HepG2 (cell line): ENCODE measurements at regions not wholly inside any gene's neighbourhood (a gene's known extent, or its start where the extent isn't known, plus 50 kb on each side); places are given as distances from the start of the nearest gene placed in this dataset.

Source experiments
- ATAC-seq: fragments of 200-7000 bp; cut with Tn5 transposase; 3 replicates; pipeline ENCODE4 v1.9.1; 2020; ENCODE audit warnings: mild to moderate bottlenecking, moderate library complexity
- BruUV-seq: library from RNA; stranded (reverse); fragments of 400-500 nt; replicated peaks from 2 replicates; lab custom pipeline; 2021; lab: Mats Ljungman, UMichigan
- CTCF ChIA-PET: fragments of 300-600 bp; formaldehyde crosslinking; extraction: SDS; loops from one replicate; lab custom pipeline; 2021; ENCODE audit warnings: low total read pairs, inconsistent platforms, low intra/inter-chr PET ratio; lab: Yijun Ruan, JAX
- POLR2A ChIA-PET: fragments of 350-600 bp; sonication (Branson Sonifier 250); formaldehyde crosslinking; loops from one replicate; lab custom pipeline; 2020; ENCODE audit warnings: antibody characterized with exemption, inconsistent platforms; lab: Yijun Ruan, JAX
- DNase-seq: peaks from one replicate; pipeline ENCODE4 v3.0.0-alpha.2; 2015; ENCODE audit warnings: low spot score
- FAIRE-seq: peaks from 3 replicates; lab custom pipeline; 2011; peaks lifted over from hg19 to GRCh38; lab: Jason Lieb, UNC
- H2AFZ ChIP-seq: one replicate; pipeline ENCODE4 v1.6.1; 2011; ENCODE audit warnings: low read length, inconsistent platforms
- H3K27ac ChIP-seq: fragments of 300-600 bp; 3 replicates; pipeline ENCODE4 v1.8.0; 2011; ENCODE audit warnings: mixed run types, mild to moderate bottlenecking, mixed read lengths, low read length, inconsistent platforms; ENCODE audit not compliant: insufficient read depth; ENCODE audit errors: extremely low read length
- H3K27me3 ChIP-seq, 2 experiments: fragments of 200-600 bp in 1 of 2; 2 replicates in 1 of 2; 3 replicates in 1 of 2; pipeline versions ENCODE4 v1.6.0 to v1.8.0; 2011; ENCODE audit warnings: low read length in 2 of 2, mild to moderate bottlenecking in 2 of 2, moderate library complexity in 2 of 2, inconsistent platforms in 1 of 2; ENCODE audit not compliant: insufficient read depth in 2 of 2, control insufficient read depth in 1 of 2
- H3K36me3 ChIP-seq, 2 experiments: fragments of 200-600 bp in 1 of 2; replicated peaks in 1 of 2; 2 replicates in 1 of 2; 3 replicates in 1 of 2; pipeline versions ENCODE4 v1.5.1 to v1.8.0; 2011; ENCODE audit warnings: low read length in 2 of 2, inconsistent platforms in 1 of 2; ENCODE audit not compliant: insufficient read depth in 2 of 2, control insufficient read depth in 1 of 2
- H3K4me1 ChIP-seq: 2 replicates; pipeline ENCODE4 v1.5.1; 2012; ENCODE audit warnings: low read length, inconsistent platforms; ENCODE audit not compliant: insufficient read depth
- H3K4me2 ChIP-seq: 2 replicates; pipeline ENCODE4 v1.6.0; 2011; ENCODE audit warnings: low read depth, low read length, inconsistent platforms
- H3K4me3 ChIP-seq, 3 experiments: fragments of 200-600 bp in 1 of 3; sonication (generic), shearing (Covaris generic) in 1 of 3; replicated peaks in 1 of 3; 2 replicates each; pipeline ENCODE4 v1.5.1; 2011 to 2016; ENCODE audit warnings: low read length in 3 of 3, inconsistent platforms in 2 of 3, low read depth in 2 of 3, mild to moderate bottlenecking in 2 of 3, control low read depth in 1 of 3, mixed read lengths in 1 of 3; ENCODE audit not compliant: insufficient read depth in 1 of 3
- H3K79me2 ChIP-seq: one replicate; pipeline ENCODE4 v1.6.1; 2011; ENCODE audit warnings: low read length, inconsistent platforms; ENCODE audit not compliant: insufficient read depth
- H3K9ac ChIP-seq: 2 replicates; pipeline ENCODE4 v1.6.0; 2011; ENCODE audit warnings: mild to moderate bottlenecking, low read depth, low read length, inconsistent platforms; ENCODE audit not compliant: insufficient read depth
- H3K9me3 ChIP-seq: 2 replicates; pipeline ENCODE4 v1.5.1; 2012; ENCODE audit warnings: mild to moderate bottlenecking, low read length
- H4K20me1 ChIP-seq: 2 replicates; pipeline ENCODE4 v1.6.0; 2011; ENCODE audit warnings: inconsistent platforms, mild to moderate bottlenecking, low read length, moderate library complexity; ENCODE audit not compliant: insufficient read depth
- CC2D1A ChIP-seq: sonication (generic); formaldehyde crosslinking; IDR thresholded peaks from 2 replicates; pipeline ENCODE4 v1.8.1; 2023; ENCODE audit warnings: mild to moderate bottlenecking, missing genetic modification reagents
- CHD4 ChIP-seq: fragments of 200-600 bp; sonication (generic); IDR thresholded peaks from 2 replicates; pipeline ENCODE4 v1.7.0; 2017; ENCODE audit warnings: mild to moderate bottlenecking, low read length, borderline replicate concordance
- HCFC1 ChIP-seq: fragments of 150-350 bp; IDR thresholded peaks from 2 replicates; pipeline ENCODE4 v1.6.1; 2014; ENCODE audit warnings: low read depth, low read length
- ISL2 ChIP-seq: sonication (generic); formaldehyde crosslinking; IDR thresholded peaks from 2 replicates; pipeline ENCODE4 v1.5.0; 2020; ENCODE audit warnings: missing genetic modification reagents
- JUN ChIP-seq: sonication (generic); formaldehyde crosslinking; IDR thresholded peaks from 2 replicates; pipeline ENCODE4 v1.4.0; 2020; ENCODE audit warnings: mild to moderate bottlenecking, missing genetic modification reagents
- LBX2 ChIP-seq: sonication (generic); formaldehyde crosslinking; IDR thresholded peaks from 2 replicates; pipeline ENCODE4 v1.5.0; 2020; ENCODE audit warnings: missing genetic modification reagents, mild to moderate bottlenecking, borderline replicate concordance
- RBM22 ChIP-seq: fragments of 200-400 bp; formaldehyde crosslinking; optimal IDR thresholded peaks from 2 replicates; pipeline ENCODE3; 2017; ENCODE audit warnings: mild to moderate bottlenecking, low read length, moderate library complexity
- RCOR2 ChIP-seq: IDR thresholded peaks from 2 replicates; pipeline ENCODE4 v1.6.1; 2016; ENCODE audit warnings: missing biosample characterization, missing genetic modification reagents
- SOX5 ChIP-seq: IDR thresholded peaks from 2 replicates; pipeline ENCODE4 v1.6.1; 2016; ENCODE audit warnings: borderline replicate concordance
- TBX3 ChIP-seq: fragments of 450-650 bp; IDR thresholded peaks from 2 replicates; pipeline ENCODE4 v1.6.1; 2017; ENCODE audit warnings: antibody characterized with exemption, mild to moderate bottlenecking, inconsistent platforms, borderline replicate concordance
- WIZ ChIP-seq: sonication (generic); formaldehyde crosslinking; IDR thresholded peaks from 2 replicates; pipeline ENCODE4 v1.5.1; 2020; ENCODE audit warnings: mild to moderate bottlenecking, missing genetic modification reagents
- ZBTB10 ChIP-seq: sonication (generic); formaldehyde crosslinking; IDR thresholded peaks from 2 replicates; pipeline ENCODE4 v1.4.0; 2020; ENCODE audit warnings: missing genetic modification reagents, borderline replicate concordance
- ZBTB7B ChIP-seq: sonication (generic); formaldehyde crosslinking; IDR thresholded peaks from 2 replicates; pipeline ENCODE4 v1.4.0; 2020; ENCODE audit warnings: missing genetic modification reagents
- ZNF17 ChIP-seq: sonication (generic); formaldehyde crosslinking; IDR thresholded peaks from 2 replicates; pipeline ENCODE4 v1.5.0; 2020; ENCODE audit warnings: mild to moderate bottlenecking, missing genetic modification reagents
- ZNF20 ChIP-seq: sonication (generic); formaldehyde crosslinking; IDR thresholded peaks from 2 replicates; pipeline ENCODE4 v1.4.0; 2020; ENCODE audit warnings: mild to moderate bottlenecking, moderate library complexity, missing genetic modification reagents
- ZNF460 ChIP-seq: sonication (generic); formaldehyde crosslinking; IDR thresholded peaks from 2 replicates; pipeline ENCODE4 v1.5.1; 2020; ENCODE audit warnings: missing genetic modification reagents, mild to moderate bottlenecking, borderline replicate concordance
- ZNF501 ChIP-seq: sonication (generic); formaldehyde crosslinking; IDR thresholded peaks from 2 replicates; pipeline ENCODE4 v1.5.1; 2020; ENCODE audit warnings: mild to moderate bottlenecking, moderate library complexity, missing genetic modification reagents
- ZNF580 ChIP-seq: IDR thresholded peaks from 2 replicates; pipeline ENCODE4 v1.6.1; 2016; ENCODE audit warnings: low read depth, borderline replicate concordance
- ZNF615 ChIP-seq: sonication (generic); formaldehyde crosslinking; IDR thresholded peaks from 2 replicates; pipeline ENCODE4 v1.5.0; 2020; ENCODE audit warnings: mild to moderate bottlenecking, missing genetic modification reagents, borderline replicate concordance
- WGBS: methylation state at CpG from one replicate; pipeline ENCODE4 v1.1.6; 2017; ENCODE audit warnings: low lambda C conversion rate; 5-methylcytosine and 5-hydroxymethylcytosine counted together
- in situ Hi-C: cut with HindIII; loops from 2 replicates; pipeline ENCODE4 v1.10.0; 2017; ENCODE audit warnings: low pct_unique_long_range_greater_than_20kb; ENCODE audit not compliant: extremely low pct_ligation_motif_present
- intact Hi-C: fragments of 100-400 bp; cut with micrococcal nuclease; formaldehyde crosslinking; loops from one replicate; pipeline ENCODE4 v1.10.0; 2022; ENCODE audit not compliant: unreplicated experiment

- intact Hi-C loops (no loop called here), in situ Hi-C loops (no loop called here)
- Histone ChIP-seq H4K20me1 (no peaks in the 10 kb centered on the region), H3K79me2 (no peaks in the 10 kb centered on the region), H3K27me3 (no peaks in the 10 kb centered on the region), H3K4me3 (no peak overlapping the region), H3K4me2 (no peak overlapping the region), H3K36me3 (no peaks in the 10 kb centered on the region), H3K9me3 (peaks cover 62% of the 10 kb centered on the region), H2AFZ (no peak overlapping the region), H3K9ac (no peak overlapping the region), H3K27ac (no peak overlapping the region), H3K4me1 (no peaks in the 10 kb centered on the region)
- ATAC-seq (no peak), FAIRE-seq (no peak), DNase-seq (no peak)
- BruUV-seq, result no TSS peak
- TF ChIP-seq WIZ (CRISPR knock-in tag) (no peak), LBX2 (CRISPR knock-in tag) (no peak), ZNF501 (no peak), ISL2 (CRISPR knock-in tag) (no peak), CHD4 (no peak), RBM22 (no peak), HCFC1 (no peak), ZNF20 (CRISPR knock-in tag) (no peak), ZNF615 (CRISPR knock-in tag) (no peak), TBX3 (no peak), ZNF460 (CRISPR knock-in tag) (no peak), ZBTB7B (CRISPR knock-in tag) (no peak), ZBTB10 (CRISPR knock-in tag) (no peak), JUN (CRISPR knock-in tag) (no peak), SOX5 (CRISPR knock-in tag) (no peak), RCOR2 (CRISPR knock-in tag) (no peak), ZNF17 (no peak), CC2D1A (no peak), ZNF580 (CRISPR knock-in tag) (no peak)
- CTCF ChIA-PET, result no interaction called here
- WGBS, result 37% methylated on average over 1 of the region's 1 CpG
- POLR2A ChIA-PET, result no interaction called here
Observed at GRCh38 chr1:164360265-164360664, 198.7 kb upstream of the PBX1 start.
